ENCODE measurements at regions not wholly inside any gene's neighbourhood (a gene's known extent, or its start where the extent isn't known, plus 50 kb on each side); places are given as distances from the start of the nearest gene placed in this dataset.

- no peak for TF ChIP-seq CTCF (IDR thresholded peaks at IDR 0.05; ENCODE audit: low read depth, low read length, poor library complexity, severe bottlenecking)
- no peak for TF ChIP-seq EZH2phosphoT487 (IDR thresholded peaks at IDR 0.05; ENCODE audit: borderline replicate concordance, low read length)
These were observed 1499.7 kb upstream of the SLC10A2 start for GRCh38 chr13:104565888-104566287.
